Esophagus squamous epithelium (tissue), 4 donors: ENCODE measurements at regions not wholly inside any gene's neighbourhood (a gene's known extent, or its start where the extent isn't known, plus 50 kb on each side); places are given as distances from the start of the nearest gene placed in this dataset.

Experiments used
- CTCF ChIP-seq, 6 experiments: fragments of 450-650 bp in 4 of 6; fragments of 200-600 bp in 2 of 6; sonication (generic) in 2 of 6; IDR thresholded peaks; one replicate each; pipeline ENCODE4 v1.5.1; 2016 to 2019; ENCODE audit warnings: antibody characterized with exemption in 6 of 6, mild to moderate bottlenecking in 4 of 6, moderate library complexity in 4 of 6
- POLR2A ChIP-seq, 4 donors: fragments of 450-650 bp; IDR thresholded peaks; one replicate each; pipeline ENCODE4 v1.6.1; 2017; ENCODE audit warnings: antibody characterized with exemption in 4 of 4, mild to moderate bottlenecking in 4 of 4, moderate library complexity in 3 of 4

- TF ChIP-seq POLR2A (IDR thresholded peaks at IDR 0.05), result no peak
- TF ChIP-seq CTCF (IDR thresholded peaks at IDR 0.05), result no peak
Measured at GRCh38 chr12:111276146-111276545, 92.7 kb downstream of the PHETA1 start.
